Esophagus squamous epithelium (tissue), 5 donors: ENCODE measurements at regions not wholly inside any gene's neighbourhood (a gene's known extent, or its start where the extent isn't known, plus 50 kb on each side); places are given as distances from the start of the nearest gene placed in this dataset.

ENCODE experiments used
- DNase-seq: peaks from one replicate; lab custom pipeline; 2025; lab: John Stamatoyannopoulos, UW
- H3K27ac ChIP-seq, 4 donors: fragments of 200-600 bp; sonication (generic); one replicate each; pipeline ENCODE4 v1.5.1; 2016 to 2019; ENCODE audit warnings: mild to moderate bottlenecking in 1 of 4
- H3K27me3 ChIP-seq, 4 donors: fragments of 200-600 bp; sonication (generic); 1 replicate in 3 of 4; 2 replicates in 1 of 4; pipeline versions ENCODE4 v1.5.1 to v1.6.0; 2017 to 2021; ENCODE audit warnings: antibody characterized with exemption in 1 of 4
- H3K36me3 ChIP-seq, 3 donors: fragments of 200-600 bp; sonication (generic); one replicate each; pipeline ENCODE4 v1.5.1; 2016 to 2019
- H3K4me1 ChIP-seq, 3 donors: fragments of 200-600 bp; sonication (generic); one replicate each; pipeline ENCODE4 v1.5.1; 2017 to 2019
- H3K4me3 ChIP-seq, 4 donors: fragments of 200-600 bp; sonication (generic); 1 replicate in 3 of 4; 2 replicates in 1 of 4; pipeline ENCODE4 v1.5.1; 2016 to 2019; ENCODE audit warnings: mild to moderate bottlenecking in 2 of 4, moderate library complexity in 1 of 4
- H3K9me3 ChIP-seq, 3 donors: fragments of 200-600 bp; sonication (generic); one replicate each; pipeline ENCODE4 v1.5.1; 2016 to 2019
- POLR2A ChIP-seq, 4 donors: fragments of 450-650 bp; IDR thresholded peaks; one replicate each; pipeline ENCODE4 v1.6.1; 2017; ENCODE audit warnings: antibody characterized with exemption in 4 of 4, mild to moderate bottlenecking in 4 of 4, moderate library complexity in 3 of 4
- WGBS, 2 donors: methylation state at CpG; one replicate each; pipeline ENCODE4 v1.1.5; 2018; 5-methylcytosine and 5-hydroxymethylcytosine counted together
- intact Hi-C: fragments of 100-400 bp; cut with DNase I; formaldehyde crosslinking; loops from one replicate; pipeline ENCODE4 v1.15.0; 2022
- TF ChIP-seq, protein P1 (sequence below), 6 experiments: fragments of 450-650 bp in 4 of 6; fragments of 200-600 bp in 2 of 6; sonication (generic) in 2 of 6; IDR thresholded peaks; one replicate each; pipeline ENCODE4 v1.5.1; 2016 to 2019; ENCODE audit warnings: antibody characterized with exemption in 6 of 6, mild to moderate bottlenecking in 4 of 6, moderate library complexity in 4 of 6
- donor health status: DM: yes; HTN: yes; CAD: no.

DNA sequence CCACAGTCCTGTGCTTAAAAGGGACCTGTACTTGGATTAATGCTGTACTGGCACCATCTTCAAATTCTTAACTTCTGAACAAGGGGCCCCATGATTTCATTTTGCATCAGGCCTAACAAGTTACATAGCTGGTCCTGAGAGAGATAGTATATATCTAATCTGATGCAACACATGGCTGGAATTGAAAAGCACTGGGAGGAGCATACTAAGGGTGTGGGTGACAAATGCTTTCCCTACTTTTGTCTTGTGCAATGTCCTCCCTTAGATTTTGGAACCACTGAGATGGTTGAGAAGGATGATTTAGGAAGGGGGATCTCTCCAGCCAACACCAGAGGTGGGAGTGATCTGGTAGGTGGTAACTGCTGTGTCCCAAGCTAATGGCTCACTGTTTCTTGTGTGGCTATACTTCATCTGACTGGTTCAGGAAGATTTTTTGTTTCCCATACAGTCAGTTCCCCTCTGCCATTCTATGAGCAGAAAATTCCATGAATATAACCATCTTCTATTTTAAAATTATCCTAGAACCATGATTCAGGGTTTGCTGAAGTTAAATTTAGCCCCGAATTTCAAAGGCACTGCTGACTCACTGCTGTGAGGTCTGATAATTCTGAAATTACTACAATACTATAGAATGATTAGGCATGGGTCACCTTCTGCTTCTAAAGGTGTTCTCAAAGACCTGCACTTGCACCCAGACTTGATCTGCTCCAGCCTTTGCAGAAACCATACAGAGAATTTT is 108.3 kb upstream of the NCKAP5 start:
- H3K27ac ChIP-seq, result no peak overlapping the region
- H3K27me3 ChIP-seq, result no peaks in the 10 kb centered on the region
- no peaks in the 10 kb centered on the region for H3K36me3 ChIP-seq
- no peak overlapping the region for H3K4me3 ChIP-seq
- intact Hi-C loops, result no loop called here
- TF ChIP-seq POLR2A (IDR thresholded peaks at IDR 0.05), result no peak
- TF ChIP-seq, protein P1, sequence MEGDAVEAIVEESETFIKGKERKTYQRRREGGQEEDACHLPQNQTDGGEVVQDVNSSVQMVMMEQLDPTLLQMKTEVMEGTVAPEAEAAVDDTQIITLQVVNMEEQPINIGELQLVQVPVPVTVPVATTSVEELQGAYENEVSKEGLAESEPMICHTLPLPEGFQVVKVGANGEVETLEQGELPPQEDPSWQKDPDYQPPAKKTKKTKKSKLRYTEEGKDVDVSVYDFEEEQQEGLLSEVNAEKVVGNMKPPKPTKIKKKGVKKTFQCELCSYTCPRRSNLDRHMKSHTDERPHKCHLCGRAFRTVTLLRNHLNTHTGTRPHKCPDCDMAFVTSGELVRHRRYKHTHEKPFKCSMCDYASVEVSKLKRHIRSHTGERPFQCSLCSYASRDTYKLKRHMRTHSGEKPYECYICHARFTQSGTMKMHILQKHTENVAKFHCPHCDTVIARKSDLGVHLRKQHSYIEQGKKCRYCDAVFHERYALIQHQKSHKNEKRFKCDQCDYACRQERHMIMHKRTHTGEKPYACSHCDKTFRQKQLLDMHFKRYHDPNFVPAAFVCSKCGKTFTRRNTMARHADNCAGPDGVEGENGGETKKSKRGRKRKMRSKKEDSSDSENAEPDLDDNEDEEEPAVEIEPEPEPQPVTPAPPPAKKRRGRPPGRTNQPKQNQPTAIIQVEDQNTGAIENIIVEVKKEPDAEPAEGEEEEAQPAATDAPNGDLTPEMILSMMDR (IDR thresholded peaks at IDR 0.05), result no peak
- H3K4me1 ChIP-seq, result peaks cover 0 to 25% (median 14%) of the 10 kb centered on the region in 3 donors
- no peak for DNase-seq
- no peaks in the 10 kb centered on the region for H3K9me3 ChIP-seq
- 45 to 46% methylated on average over 1 of the region's 1 CpG for WGBS, 2 donors

DNA sequence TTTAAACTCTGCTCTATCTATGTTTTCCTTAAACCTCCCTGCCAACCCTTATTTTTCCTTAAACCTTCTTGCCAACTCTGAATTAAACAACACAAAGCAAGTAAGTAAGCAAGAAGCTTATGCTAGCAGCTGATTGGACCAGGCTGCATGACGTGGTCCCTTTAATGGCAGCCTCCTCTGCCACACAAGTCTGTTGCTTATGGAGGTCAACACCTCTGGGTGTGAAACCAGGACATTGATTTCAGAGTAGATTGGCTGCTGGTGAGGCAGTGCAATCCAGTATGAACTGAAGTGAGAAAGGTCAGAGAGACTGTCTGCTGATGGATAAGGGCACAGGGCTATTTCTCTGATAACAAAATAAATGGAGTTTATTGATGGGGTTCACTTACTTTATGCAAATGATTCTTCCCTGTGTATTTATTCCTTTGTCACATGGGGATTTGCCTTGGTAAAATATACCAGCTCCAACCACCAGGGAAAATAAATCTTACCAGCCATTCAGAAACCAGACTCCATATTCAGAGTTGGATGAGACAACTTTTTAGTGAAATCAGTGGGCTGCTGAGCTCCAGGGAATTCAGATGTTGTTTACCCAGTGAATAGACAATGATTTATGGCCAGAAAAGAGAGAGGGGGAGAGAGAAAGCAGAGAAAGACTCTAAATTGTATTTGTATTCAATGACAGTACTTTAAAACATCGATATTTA is 112.2 kb upstream of the NCKAP5 start:
- H3K4me3 ChIP-seq, result no peak overlapping the region
- no peaks in the 10 kb centered on the region for H3K9me3 ChIP-seq
- no peak for DNase-seq
- H3K27me3 ChIP-seq, result no peaks in the 10 kb centered on the region
- H3K4me1 ChIP-seq, result peaks cover 0 to 3% (median 0%) of the 10 kb centered on the region in 3 donors
- 73 to 82% methylated on average over 2 of the region's 2 CpGs for WGBS, 2 donors
- H3K36me3 ChIP-seq, result no peaks in the 10 kb centered on the region
- H3K27ac ChIP-seq, result no peak overlapping the region
- intact Hi-C loops, result no loop called here
- TF ChIP-seq, protein P1 (IDR thresholded peaks at IDR 0.05), result no peak
- TF ChIP-seq POLR2A (IDR thresholded peaks at IDR 0.05), result no peak

DNA sequence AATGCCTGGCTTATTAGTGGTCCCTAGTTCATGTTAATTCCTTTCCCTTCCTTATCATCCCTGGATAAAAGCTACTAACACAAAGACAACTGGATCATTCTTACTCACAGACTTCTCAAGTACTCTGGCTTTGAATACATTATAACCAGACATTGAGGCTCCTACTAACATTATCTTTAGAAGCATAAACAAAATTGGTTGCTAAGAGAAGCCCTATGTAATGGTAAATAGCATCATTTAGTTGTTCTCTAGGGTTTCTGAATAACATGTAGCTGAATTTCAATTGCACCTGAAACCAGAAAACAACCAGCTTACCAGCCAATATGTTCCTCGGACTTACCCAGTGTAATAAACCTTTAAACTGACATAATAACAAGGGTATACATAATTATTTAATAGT is 114.1 kb upstream of the NCKAP5 start:
- no peaks in the 10 kb centered on the region for H3K9me3 ChIP-seq
- H3K27ac ChIP-seq, result no peak overlapping the region
- intact Hi-C loops, result no loop called here

DNA sequence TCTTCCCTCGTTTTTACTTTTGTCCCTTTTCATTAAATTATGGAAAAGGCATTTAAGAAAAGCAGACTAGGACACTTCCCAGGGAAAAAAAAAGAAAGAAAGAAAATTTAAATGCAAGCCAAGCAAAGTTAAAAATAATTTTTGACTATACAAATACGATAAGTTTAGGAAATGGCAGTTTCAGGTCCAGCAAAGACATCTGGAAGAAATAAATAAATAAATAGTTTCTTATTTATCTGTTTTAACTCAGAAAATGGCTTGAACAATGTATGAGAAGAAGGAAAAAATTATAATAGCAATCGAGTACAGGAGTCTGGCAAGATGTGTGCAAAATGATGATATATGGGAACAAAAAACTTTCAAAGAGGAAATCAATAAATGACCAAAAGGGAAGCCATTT is 114.6 kb upstream of the NCKAP5 start:
- TF ChIP-seq, protein P1 (IDR thresholded peaks at IDR 0.05), result no peak
- TF ChIP-seq POLR2A (IDR thresholded peaks at IDR 0.05), result no peak
- 37 to 53% methylated on average over 3 of the region's 3 CpGs for WGBS, 2 donors

More for the DNA sequence above, 114.1 kb upstream of the NCKAP5 start:
- H3K36me3 ChIP-seq, result no peaks in the 10 kb centered on the region
- WGBS, 2 donors, result 90 to 95% methylated on average over 1 of the region's 1 CpG
- peaks cover 0 to 2% (median 0%) of the 10 kb centered on the region in 4 donors for H3K27me3 ChIP-seq
- no peak overlapping the region for H3K4me3 ChIP-seq
- TF ChIP-seq POLR2A (IDR thresholded peaks at IDR 0.05), result no peak
- TF ChIP-seq, protein P1 (IDR thresholded peaks at IDR 0.05), result no peak
- no peak for DNase-seq
- H3K4me1 ChIP-seq, result no peaks in the 10 kb centered on the region

DNA sequence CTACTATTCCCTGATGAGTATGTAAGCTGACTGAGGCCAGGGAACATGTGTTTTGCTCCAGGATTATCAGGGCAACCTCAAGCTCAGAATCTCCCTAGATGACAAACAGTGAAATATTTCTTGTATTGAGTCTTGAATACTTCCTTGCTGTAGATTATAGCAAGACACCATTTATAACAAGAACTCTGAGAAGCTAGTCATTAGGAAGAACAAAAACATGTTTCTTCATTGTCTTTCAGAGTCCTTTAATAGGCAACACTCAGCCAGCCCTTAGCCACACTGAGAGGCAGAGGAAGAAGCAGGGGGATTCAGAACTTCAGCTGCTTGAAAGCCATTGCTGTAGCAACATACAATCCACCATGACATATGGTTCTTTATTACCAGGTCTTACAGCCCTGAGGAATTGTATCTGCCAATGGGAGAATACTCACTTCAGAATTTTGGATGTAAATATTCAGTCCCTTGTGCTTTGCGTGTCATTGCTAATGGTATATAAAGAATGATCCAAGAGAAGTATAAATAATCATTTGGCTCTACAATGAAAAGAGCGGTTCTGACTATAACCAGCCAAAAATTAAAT is 117.5 kb upstream of the NCKAP5 start:
- Histone ChIP-seq H3K9me3 (no peaks in the 10 kb centered on the region), H3K4me3 (no peak overlapping the region), H3K27ac (no peak overlapping the region), H3K27me3 (peaks cover 0 to 6% (median 0%) of the 10 kb centered on the region in 4 donors), H3K36me3 (no peaks in the 10 kb centered on the region), H3K4me1 (no peaks in the 10 kb centered on the region)
- 73 to 83% methylated on average over 2 of the region's 2 CpGs for WGBS, 2 donors
- DNase-seq, result no peak
- no peak for TF ChIP-seq POLR2A (IDR thresholded peaks at IDR 0.05)
- TF ChIP-seq, protein P1 (IDR thresholded peaks at IDR 0.05), result no peak
- intact Hi-C loops, result no loop called here

More for the DNA sequence above, 114.6 kb upstream of the NCKAP5 start:
- H3K27ac ChIP-seq, result no peak overlapping the region
- H3K36me3 ChIP-seq, result no peaks in the 10 kb centered on the region
- no peaks in the 10 kb centered on the region for H3K4me1 ChIP-seq
- intact Hi-C loops, result no loop called here
- DNase-seq, result no peak
- H3K9me3 ChIP-seq, result no peaks in the 10 kb centered on the region
- H3K27me3 ChIP-seq, result peaks cover 0 to 6% (median 0%) of the 10 kb centered on the region in 4 donors
- H3K4me3 ChIP-seq, result no peak overlapping the region
